ENCODE measurements at regions not wholly inside any gene's neighbourhood (a gene's known extent, or its start where the extent isn't known, plus 50 kb on each side); places are given as distances from the start of the nearest gene placed in this dataset.

DNA sequence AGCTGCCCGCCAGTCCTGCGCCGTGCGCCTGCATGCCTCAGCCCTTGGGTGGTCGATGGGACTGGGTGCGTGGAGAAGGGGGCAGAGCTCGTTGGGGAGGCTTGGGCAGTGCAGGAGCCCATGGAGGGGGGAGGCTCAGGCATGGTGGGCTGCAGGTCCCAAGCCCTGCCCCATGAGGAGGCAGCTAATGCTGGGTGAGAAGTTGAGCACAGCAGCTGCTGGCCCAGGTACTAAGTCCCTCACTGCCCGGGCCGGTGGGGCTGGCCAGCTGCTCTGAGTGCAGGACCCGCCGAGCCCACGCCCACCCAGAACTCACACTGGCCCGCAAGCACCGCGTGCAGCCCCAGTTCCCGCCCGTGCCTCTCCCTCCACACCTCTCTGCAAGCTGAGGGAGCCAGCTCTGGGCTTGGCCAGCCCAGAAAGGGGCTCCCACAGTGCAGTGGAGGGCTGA, 764.3 kb upstream of the TYRP1 start:
- DNase-seq (ENCODE audit: low spot score) = no peak

DNA sequence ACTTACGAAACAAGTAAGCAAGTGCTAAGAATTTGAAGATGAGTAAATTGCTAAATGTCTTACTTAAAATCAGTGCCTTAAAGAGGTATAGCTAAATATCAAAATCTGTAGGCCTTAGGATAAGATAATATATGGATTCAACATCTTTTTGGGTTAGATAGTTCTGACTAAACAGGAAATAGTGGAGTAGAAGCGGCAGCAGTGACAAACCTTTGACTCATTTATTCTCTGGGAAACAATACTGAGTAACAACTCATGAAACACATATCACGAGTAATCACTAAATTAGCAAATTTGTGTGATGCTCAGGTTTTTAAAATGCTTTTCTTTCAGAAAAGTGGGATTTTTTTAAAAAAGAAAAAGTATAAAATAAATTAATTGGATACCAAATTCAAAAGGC, 762.1 kb upstream of the TYRP1 start:
- no peak for DNase-seq (ENCODE audit: low spot score)

DNA sequence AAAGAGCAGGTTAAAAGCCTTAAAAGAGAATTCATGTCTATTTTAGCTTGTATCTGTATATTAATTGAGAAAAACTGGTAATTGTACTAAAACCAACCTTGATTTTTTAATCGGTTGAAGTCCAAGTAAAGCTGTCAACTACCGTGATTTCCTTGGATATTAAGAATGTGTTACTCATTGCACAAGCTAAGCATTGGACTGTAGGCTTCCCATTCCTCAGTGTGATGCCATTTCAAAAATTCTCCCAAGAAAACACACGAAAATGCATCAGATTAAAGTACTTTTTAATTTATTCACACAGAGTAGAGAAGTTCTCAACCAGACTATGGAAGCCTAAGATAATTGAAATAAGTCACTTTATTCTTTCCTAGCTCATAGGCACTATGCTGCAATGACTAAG, 761.4 kb upstream of the TYRP1 start:
- no peak for DNase-seq (ENCODE audit: low spot score)

DNA sequence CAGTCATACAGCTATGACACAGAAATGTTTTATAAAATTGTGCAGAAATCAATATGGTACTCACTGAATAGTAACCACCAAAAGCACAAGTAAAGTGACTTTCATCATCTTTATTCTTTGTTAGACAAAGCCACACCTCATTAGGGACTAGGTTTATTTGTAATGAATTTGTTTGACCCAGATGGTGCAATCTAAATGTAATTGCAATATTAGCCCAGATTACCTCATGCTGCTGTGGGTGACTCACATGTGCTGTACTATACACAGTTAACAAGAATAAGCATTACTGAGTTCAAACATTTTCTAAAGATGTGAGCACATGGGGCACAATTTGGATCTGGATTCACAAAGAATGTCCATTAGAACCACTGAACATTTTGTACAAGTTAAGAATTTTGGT, 759.3 kb upstream of the TYRP1 start:
- DNase-seq (ENCODE audit: low spot score) = no peak

DNA sequence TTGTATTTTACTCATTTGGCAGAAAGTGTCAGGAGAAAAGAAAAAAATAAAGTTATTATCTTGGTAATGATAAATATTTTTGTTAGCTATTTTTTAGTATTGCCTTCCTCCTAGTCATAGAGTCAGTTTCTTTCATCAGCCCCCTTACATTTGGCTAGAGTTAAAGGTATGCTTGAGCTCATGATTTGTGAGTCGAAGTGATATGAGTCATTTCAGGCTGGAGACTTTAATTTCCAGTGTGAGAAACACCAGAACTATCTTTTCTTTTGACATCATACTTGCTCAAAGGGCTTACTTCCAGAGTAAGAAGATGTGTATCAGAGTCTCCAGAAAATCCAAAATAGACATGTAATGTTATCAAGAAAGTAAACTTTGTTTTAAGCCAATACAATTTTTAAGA, 746.7 kb upstream of the TYRP1 start:
- DNase-seq (ENCODE audit: low spot score) = no peak

DNA sequence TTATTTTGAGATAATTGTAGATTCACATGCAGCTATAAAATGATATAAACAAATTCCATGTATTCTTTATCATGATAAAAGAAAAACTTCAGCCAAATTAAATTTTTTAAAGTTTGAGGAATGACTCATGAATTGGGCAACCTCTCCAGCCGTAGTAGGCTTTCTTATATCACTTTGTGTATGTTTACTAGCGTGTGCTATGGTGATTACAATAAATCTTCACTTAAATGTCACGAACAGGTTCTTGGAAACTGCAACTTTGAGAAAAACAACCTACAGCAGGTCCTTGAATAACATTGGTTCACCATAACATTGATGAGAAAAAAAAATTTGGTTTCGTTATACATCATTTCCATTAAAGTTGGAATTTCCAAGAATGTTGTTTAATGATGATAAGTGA, 730.9 kb upstream of the TYRP1 start:
- no peak for DNase-seq (ENCODE audit: low spot score)

DNA sequence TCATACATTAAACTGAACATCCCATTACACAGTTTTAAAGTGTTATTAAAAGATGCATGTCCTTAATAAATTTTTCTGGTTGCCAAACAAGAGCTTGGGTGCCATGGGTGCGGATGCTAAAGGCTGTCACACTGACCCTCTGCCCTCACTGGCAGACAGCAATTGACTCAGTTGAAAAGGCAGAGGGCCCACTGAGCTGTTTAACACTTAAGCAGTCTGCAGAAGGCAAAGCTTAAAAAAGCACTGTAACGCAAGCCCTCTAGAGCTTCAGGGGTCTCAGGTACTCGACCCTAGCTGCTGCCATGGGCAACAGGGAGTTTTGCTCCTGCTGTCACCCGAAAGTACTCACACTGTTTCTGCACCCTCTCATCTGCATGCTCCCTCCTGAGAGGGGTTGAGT, 726.4 kb upstream of the TYRP1 start:
- no peak for DNase-seq (ENCODE audit: low spot score)

DNA sequence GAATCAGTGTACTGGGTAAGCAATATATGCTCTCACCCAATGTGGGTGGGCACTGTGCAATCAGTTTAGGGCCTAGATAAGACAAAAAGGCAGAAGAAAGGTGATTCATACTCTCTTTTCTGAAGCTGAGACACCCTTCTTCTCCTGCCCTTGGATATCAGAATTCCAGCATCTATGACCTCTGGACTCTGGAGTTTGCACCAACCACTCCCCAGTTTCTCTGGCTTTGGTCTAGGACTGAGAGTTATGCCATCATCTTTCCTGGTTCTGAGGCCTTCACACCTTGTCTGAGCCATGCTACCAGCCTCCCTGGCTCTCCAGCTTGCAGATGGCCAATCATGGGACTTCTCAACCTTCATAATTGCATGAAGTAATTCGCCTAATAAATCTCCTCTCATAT, 724.6 kb upstream of the TYRP1 start:
- DNase-seq (ENCODE audit: low spot score) = no peak

DNA sequence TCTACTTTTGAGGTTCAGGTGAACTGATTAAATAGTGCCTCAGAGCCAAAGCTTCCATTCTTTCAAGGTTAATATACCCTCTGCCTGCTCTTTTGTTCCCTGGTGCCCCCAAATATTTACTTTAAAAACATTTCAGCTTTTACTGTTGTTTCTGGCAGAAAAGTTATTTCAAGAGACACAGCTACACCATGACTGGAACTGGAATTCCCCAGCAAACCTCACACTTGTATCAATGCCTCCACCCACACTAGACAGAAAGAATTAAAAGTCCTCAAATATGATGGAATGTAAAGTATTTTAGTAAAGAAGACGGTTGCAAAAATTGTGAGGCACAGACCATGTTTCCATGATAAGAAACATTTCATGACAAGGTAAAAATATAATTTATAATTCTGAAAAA, 720.2 kb upstream of the TYRP1 start:
- no peak for DNase-seq (ENCODE audit: low spot score)

DNA sequence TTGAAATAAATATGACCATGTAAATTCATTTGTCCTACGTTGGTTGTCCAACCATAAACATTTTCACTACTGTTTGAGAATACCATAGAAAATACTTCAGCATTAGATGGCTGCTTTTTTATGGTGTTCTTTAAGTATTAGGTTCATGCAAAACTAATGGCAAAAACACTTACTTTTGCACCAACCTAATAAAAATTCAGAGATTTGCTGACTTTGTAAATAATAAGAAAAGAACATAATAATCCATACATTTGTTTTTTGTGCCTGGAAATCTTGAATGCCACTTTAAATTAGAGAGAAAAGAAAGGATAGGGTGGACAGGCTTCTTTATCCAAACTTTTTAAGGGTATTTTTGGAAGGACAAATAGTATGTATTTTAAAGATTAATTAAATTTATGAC, 719.7 kb upstream of the TYRP1 start:
- no peak for DNase-seq (ENCODE audit: low spot score)

DNA sequence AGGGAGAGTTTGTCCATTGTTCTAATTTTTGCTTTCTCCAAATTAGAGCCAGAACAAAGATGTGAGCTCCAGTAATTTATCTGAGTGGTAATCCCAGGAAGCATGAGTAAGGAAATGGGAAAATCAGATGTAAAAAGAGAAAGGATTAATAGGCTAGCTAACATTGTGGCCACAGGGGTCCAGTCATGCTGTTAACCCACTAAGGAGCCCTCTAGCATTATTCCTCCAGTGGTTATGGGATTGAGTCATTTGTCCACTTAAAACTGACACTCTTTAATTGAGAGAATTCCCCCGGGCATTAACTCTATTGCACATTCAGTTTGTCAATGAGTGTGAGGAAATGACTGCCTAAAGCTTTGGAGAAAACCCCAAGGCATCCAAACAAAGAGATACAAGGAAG, 700.3 kb upstream of the TYRP1 start:
- no peak for DNase-seq (ENCODE audit: low spot score)

DNA sequence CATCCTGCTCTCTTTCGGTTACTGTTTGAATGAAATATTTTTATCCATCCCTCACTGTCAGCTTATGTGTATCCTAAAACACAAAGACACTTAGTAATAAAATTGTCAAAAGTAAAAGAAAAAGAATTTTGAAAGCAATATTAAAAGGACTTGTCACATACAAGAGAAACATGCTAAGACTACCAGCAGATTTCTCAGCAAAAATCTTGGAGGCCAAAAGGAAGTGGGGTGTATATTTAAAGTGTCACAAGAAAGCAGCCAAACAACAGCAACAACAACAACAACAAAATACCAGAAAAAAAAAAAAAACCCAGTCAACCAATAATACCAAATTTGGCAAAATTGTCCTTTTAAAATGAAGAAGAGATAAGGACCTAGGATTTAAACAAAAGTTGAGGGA, 678.7 kb upstream of the TYRP1 start:
- DNase-seq (ENCODE audit: low spot score) = no peak

DNA sequence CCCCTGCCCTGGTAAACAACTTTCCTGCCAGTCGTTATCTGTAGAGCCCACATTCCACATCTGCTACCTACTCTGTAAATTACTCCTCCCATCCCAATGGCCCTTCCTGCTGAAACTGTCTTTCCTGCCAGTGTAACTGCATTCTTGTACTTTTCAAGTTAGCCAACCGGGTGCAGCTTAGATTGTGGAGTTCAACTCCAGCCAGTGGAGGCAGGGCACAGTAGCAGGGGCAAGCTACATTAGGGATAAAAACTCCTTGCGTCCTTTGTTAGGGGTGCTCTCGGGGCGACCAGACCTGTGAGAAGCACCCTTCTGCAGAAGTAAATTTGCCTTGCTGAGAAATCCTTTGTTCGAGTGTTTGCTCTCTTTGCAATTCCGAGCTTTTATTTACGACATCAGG, 639.0 kb upstream of the TYRP1 start:
- no peak for DNase-seq (ENCODE audit: low spot score)

DNA sequence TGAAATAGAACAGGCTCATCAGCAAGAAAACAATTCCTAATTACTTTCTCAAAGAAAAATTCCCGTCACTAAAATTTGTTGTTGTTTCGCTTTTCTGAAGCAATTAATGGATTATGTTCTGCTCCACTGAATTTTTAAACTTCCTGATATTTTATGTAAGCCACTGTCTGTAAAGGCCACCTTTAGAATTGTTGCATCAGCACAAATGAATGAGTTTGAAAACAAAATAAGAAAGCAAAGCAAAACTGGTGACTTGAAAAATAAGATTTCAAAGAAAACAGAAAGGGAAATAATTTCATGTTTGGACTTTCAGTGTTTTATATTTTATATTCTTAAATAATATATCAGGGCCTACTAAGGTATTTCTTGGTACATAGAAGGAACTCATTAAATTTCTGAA, 636.3 kb upstream of the TYRP1 start:
- no peak for DNase-seq (ENCODE audit: low spot score)

DNA sequence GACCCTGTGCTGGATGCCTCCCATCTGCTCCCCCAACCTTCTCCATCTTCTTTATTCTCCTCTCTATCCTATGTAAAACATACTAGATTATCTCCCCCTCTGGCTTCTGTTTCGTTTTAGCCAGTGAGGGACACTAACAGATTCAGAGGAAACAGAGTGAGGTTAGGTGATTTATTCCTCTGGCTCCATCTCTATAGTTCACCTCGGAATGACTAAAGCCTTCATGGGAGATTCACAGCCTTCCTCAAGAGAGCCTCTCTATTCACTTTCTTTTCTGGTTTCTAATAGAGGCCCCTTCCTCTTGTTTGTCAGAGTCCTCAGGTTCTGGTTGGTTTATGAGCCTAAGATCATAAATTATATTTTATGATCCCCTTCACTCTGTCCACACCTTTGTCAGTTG, 633.1 kb upstream of the TYRP1 start:
- no peak for DNase-seq (ENCODE audit: low spot score)

DNA sequence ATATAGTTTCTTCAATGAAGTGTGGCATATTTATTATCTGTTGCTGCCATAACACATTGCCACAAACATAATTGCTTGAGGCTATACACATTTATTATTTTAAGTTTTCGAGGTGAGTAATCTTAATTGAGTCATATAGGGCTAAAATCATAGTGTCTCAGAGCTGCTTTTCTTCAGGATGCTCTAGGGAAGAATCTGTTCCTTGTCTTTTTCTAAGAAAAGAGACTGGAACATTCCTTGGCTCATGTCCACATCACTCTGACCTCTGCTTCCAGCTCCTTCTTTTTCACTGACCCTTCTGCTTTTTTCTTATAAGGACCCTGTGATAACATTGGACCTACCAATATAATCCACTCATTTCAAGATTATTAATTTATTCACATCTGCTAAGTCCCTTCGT, 632.4 kb upstream of the TYRP1 start:
- no peak for DNase-seq (ENCODE audit: low spot score)

DNA sequence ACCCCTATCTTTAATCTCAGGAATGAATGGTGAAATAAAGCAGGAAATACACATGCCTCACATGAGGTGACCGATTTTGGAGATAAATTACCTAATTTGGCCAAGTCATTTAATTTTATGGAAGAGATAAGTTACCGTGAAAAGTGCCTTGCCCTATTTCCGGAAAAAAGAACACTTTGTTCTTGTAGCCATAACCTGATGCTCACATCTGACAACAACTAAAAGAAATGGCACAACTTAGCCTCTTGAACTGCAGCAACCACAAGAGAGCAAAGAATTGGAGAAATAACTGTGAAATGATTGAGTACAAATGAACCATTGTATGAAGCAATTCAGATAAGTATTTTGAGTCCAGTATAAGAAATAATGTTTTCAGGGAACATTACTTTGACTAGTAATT, 628.1 kb upstream of the TYRP1 start:
- DNase-seq (ENCODE audit: low spot score) = no peak

DNA sequence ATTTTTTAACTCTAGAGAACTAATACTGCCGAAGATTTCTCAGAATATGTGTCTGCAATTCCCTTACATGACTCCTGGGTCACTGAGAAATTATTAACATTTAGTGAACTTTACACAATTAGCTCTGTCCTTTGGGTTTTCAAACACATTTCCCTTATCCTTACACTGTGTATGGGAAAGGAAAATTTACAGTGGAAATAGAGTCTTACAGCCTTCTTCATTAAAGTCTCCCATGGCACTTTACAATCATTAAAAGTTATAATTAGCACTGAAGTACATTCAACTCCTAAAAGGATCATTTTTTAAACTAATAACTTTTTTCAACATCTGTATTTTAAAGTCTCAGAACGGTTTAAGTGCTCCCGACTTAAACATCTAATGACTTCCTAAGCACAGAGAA, 627.5 kb upstream of the TYRP1 start:
- DNase-seq (ENCODE audit: low spot score) = no peak

DNA sequence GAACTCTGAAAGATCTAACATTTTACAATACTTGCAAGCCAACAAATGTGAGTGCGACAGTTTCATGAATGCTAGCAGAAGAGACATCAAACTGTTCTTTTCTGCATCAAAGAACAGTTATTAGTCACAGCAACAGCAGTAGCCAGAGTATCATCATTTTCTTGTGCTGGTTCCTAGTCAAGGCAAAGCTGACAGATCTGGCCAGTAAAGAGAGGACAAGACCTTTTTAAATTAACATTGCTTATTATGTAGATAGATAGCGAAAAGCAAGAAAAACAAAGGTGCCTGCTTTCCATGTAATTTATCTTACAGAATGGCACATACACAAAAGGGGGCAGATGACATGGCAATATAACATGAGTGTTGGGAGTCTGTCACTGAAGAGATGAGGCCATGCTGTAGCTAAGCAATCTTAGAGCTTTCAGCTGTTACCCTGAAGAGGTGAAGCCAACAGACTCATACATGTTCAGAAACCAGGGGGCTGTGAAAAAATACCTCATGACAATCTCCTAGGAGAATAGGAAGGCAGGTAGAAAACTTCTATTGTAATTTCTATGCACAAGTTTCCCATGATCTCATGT, 626.6 kb upstream of the TYRP1 start:
- DNase-seq (ENCODE audit: low spot score) = no peak

DNA sequence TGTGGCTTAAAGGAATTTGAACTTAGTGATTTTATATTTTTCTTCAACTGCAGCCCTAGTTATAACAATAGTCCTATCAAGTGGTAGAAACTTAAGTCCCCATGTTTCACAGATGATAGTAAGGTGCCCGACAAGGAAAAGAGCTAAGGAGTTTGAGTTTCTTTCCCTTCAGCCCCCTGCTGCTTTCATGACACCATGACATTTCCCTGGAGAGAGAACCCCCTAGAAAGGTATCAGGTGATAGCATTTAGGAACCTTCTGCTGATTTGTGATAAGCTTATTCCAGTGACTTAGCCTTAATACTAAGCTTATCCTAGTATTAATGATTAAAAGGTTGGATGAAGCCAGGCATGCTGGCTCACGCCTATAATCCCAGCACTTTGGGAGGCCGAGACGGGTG, 623.8 kb upstream of the TYRP1 start:
- DNase-seq (ENCODE audit: low spot score) = no peak

DNA sequence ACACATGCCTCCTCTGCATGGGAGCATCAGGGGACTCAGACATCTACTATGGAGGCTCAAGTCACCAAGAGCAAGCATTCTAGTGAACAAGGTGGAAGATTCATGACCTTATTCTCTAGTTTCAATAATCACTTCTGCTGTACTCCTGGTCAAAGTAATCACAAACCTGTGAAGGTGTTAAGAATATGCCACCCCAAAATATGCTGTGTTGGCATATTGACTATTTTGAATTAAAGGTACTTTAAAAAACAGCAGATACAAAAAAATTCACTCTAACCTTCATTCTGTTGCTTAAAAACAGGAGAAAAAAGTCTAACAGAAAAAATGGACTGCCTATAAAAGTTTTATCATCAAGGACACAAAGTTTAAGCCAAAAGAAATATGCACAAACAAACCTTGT, 607.8 kb upstream of the TYRP1 start:
- DNase-seq (ENCODE audit: low spot score) = no peak

DNA sequence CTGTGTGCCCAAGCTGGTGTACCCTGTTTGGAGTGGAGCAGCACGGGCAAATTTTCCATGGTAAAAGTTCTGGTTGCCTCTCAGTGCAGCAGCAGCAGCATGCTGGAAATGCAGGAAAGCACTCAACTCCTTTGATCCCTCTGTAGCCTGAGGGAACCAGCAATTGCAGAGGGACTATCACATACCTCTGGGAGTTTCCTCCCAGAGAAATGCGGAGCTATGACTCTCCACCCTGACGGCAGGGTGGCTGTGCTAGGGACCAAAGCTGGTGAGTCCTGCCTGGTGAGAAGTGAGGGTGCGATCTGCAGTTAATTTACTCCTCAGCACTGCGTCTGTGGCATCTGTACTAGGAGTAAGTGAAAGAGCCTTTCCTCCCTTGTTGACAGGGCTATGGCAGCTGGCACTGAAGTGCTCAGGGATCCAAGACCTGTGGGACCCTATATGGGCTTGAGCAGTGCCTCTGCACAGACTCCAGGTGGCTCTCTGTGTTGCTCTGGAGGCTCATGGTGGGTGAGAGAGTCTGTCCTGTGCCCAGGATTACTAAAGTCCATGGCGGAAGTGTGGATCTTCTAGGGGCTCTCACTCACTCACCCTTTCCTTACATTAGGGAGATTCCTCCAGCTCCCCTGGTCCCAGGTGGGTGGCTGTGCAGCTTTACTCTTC, 601.2 kb upstream of the TYRP1 start:
- DNase-seq (ENCODE audit: low spot score) = no peak

DNA sequence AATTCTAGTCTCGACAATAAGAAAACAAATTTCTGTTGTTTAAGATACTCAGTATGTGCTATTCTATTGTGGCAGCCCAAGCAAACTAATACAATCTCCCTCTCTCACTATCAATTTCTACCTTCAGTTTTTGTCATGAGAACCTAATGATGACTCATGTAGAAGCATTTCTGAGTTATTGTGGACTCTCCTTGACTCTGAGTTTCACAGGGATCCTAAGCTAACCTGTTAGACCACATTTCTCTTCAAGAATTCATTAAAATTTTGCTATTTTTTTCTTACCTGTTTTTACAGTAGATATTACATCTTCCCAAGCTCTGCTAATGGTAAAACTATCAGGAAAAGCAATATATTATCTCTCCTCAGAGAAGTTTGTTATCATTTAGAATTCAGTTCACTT, 599.1 kb upstream of the TYRP1 start:
- DNase-seq (ENCODE audit: low spot score) = no peak

DNA sequence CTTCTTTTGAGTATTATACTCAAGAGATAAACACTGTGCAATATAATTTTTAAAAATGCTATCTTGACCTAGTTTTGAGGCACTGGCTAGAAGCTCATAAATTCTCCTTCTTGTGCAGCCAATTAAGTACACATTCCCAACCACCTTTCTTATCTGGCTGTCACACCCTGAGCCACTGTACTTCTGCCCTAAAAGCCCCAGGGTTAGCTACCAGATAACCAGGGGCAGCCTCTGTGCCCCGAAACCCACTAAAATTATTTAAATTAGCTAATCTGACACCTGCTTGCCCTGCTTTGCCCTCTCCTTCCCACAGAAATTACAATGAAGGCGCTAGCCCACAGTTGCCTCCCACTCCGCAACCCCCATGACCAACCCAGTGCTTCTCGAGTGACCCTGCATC, 597.3 kb upstream of the TYRP1 start:
- no peak for DNase-seq (ENCODE audit: low spot score)

DNA sequence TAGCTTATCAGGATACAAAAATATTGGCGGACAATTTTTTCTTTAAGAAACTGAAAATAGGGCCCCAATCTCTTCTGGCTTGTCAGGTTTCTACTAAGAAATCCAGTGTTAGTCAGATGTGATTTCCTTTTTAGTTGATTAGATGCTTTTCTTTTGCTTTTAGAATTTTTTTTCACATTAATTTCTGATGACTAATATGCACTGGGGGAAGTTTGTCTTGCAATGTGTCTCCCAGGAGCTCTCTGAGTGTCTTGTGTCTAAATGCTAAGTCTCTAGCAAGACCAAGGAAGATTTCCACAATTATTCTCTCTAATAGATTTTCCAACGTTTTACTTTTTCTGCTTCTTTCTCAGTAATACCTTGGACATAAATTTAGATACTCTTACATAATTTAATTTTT, 559.8 kb upstream of the TYRP1 start:
- DNase-seq (ENCODE audit: low spot score) = no peak
